HEK293 (cell line): ENCODE measurements at regions not wholly inside any gene's neighbourhood (a gene's known extent, or its start where the extent isn't known, plus 50 kb on each side); places are given as distances from the start of the nearest gene placed in this dataset.

Experiments used
- ATF2 ChIP-seq: fragments of 450-650 bp; formaldehyde crosslinking; IDR thresholded peaks from 2 replicates; pipeline ENCODE4 v1.5.1; 2016; ENCODE audit warnings: missing biosample characterization, missing genetic modification characterization, low read depth
- PBX3 ChIP-seq: sonication (generic); formaldehyde crosslinking; IDR thresholded peaks from 2 replicates; pipeline ENCODE4 v1.8.1; 2022; ENCODE audit warnings: mild to moderate bottlenecking, moderate library complexity, missing genetic modification reagents
- REPIN1 ChIP-seq: fragments of 450-650 bp; formaldehyde crosslinking; IDR thresholded peaks from 2 replicates; pipeline ENCODE4 v1.5.1; 2017; ENCODE audit warnings: missing biosample characterization, missing genetic modification characterization, low read depth
- ZFP3 ChIP-seq: fragments of 450-650 bp; formaldehyde crosslinking; IDR thresholded peaks from 2 replicates; pipeline ENCODE4 v1.5.1; 2016; ENCODE audit warnings: low read depth, missing biosample characterization, missing genetic modification characterization
- ZNF184 ChIP-seq: fragments of 450-650 bp; IDR thresholded peaks from 2 replicates; pipeline ENCODE4 v1.5.1; 2018; ENCODE audit warnings: missing biosample characterization, mild to moderate bottlenecking, missing genetic modification characterization
- ZNF274 ChIP-seq, 2 experiments: fragments of 200-500 bp in 1 of 2; fragments of 450-650 bp in 1 of 2; sonication (Bioruptor generic) in 1 of 2; formaldehyde crosslinking in 1 of 2; IDR thresholded peaks; 2 replicates each; pipeline versions ENCODE4 v1.5.1 to v1.6.1; 2014 to 2016; ENCODE audit warnings: borderline replicate concordance in 1 of 2, inconsistent platforms in 1 of 2, low read length in 1 of 2, missing biosample characterization in 1 of 2, missing genetic modification characterization in 1 of 2
- ZNF416 ChIP-seq: fragments of 450-650 bp; formaldehyde crosslinking; IDR thresholded peaks from 2 replicates; pipeline ENCODE4 v1.5.1; 2016; ENCODE audit warnings: missing biosample characterization, missing genetic modification characterization
- ZNF792 ChIP-seq: fragments of 450-650 bp; formaldehyde crosslinking; IDR thresholded peaks from 2 replicates; pipeline ENCODE4 v1.5.1; 2016; ENCODE audit warnings: missing biosample characterization, missing genetic modification characterization
- TF ChIP-seq, protein P1 (sequence below): fragments of 450-650 bp; formaldehyde crosslinking; IDR thresholded peaks from 2 replicates; pipeline ENCODE4 v1.5.1; 2016; ENCODE audit warnings: missing biosample characterization, missing genetic modification characterization
- TF ChIP-seq, protein P2 (sequence below): fragments of 450-650 bp; formaldehyde crosslinking; IDR thresholded peaks from 2 replicates; pipeline ENCODE4 v1.5.1; 2016; ENCODE audit warnings: missing biosample characterization, missing genetic modification characterization

DNA sequence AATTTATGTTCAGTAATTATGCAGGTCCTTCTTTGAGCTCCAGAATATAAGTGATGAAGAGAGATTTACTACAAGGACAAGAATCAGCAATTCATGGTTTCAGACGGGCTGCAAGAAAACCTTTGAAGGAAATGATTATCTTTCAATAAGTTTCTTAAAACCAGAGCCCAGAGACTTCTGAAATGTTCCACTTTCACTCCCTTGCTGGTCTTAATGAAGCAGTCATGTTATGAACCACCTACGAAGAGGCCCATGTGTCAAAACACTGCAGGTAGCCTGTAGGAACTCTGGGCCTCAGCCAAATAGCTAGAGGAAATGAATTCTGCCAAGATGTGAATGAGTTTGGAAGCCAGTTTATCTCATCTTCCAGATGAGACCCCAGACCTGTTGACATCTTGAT, 505.9 kb upstream of the MEF2C start:
- TF ChIP-seq, protein P1, sequence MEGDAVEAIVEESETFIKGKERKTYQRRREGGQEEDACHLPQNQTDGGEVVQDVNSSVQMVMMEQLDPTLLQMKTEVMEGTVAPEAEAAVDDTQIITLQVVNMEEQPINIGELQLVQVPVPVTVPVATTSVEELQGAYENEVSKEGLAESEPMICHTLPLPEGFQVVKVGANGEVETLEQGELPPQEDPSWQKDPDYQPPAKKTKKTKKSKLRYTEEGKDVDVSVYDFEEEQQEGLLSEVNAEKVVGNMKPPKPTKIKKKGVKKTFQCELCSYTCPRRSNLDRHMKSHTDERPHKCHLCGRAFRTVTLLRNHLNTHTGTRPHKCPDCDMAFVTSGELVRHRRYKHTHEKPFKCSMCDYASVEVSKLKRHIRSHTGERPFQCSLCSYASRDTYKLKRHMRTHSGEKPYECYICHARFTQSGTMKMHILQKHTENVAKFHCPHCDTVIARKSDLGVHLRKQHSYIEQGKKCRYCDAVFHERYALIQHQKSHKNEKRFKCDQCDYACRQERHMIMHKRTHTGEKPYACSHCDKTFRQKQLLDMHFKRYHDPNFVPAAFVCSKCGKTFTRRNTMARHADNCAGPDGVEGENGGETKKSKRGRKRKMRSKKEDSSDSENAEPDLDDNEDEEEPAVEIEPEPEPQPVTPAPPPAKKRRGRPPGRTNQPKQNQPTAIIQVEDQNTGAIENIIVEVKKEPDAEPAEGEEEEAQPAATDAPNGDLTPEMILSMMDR (tag by site-specific recombination), result no peak
- TF ChIP-seq ZNF274 (IDR thresholded peaks at IDR 0.05; ENCODE audit: low read length) (no peak), ZNF274 (tag by site-specific recombination; IDR thresholded peaks at IDR 0.05; ENCODE audit: borderline replicate concordance) (no peak), ZNF184 (tag by site-specific recombination) (no peak), PBX3 (CRISPR knock-in tag) (no peak), ATF2 (no peak), REPIN1 (no peak), ZNF792 (tag by site-specific recombination) (no peak), ZFP3 (tag by site-specific recombination) (no peak), ZNF416 (no peak)
- TF ChIP-seq, protein P2, sequence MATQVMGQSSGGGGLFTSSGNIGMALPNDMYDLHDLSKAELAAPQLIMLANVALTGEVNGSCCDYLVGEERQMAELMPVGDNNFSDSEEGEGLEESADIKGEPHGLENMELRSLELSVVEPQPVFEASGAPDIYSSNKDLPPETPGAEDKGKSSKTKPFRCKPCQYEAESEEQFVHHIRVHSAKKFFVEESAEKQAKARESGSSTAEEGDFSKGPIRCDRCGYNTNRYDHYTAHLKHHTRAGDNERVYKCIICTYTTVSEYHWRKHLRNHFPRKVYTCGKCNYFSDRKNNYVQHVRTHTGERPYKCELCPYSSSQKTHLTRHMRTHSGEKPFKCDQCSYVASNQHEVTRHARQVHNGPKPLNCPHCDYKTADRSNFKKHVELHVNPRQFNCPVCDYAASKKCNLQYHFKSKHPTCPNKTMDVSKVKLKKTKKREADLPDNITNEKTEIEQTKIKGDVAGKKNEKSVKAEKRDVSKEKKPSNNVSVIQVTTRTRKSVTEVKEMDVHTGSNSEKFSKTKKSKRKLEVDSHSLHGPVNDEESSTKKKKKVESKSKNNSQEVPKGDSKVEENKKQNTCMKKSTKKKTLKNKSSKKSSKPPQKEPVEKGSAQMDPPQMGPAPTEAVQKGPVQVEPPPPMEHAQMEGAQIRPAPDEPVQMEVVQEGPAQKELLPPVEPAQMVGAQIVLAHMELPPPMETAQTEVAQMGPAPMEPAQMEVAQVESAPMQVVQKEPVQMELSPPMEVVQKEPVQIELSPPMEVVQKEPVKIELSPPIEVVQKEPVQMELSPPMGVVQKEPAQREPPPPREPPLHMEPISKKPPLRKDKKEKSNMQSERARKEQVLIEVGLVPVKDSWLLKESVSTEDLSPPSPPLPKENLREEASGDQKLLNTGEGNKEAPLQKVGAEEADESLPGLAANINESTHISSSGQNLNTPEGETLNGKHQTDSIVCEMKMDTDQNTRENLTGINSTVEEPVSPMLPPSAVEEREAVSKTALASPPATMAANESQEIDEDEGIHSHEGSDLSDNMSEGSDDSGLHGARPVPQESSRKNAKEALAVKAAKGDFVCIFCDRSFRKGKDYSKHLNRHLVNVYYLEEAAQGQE (tag by site-specific recombination), result no peak
